ENCODE measurements at regions not wholly inside any gene's neighbourhood (a gene's known extent, or its start where the extent isn't known, plus 50 kb on each side); places are given as distances from the start of the nearest gene placed in this dataset.
"Not testable (repeated sequence)": the region's sequence is repeated elsewhere in the genome, so short reads cannot be mapped to it uniquely, and the experiment has no call there.

- DNase-seq, result not testable (repeated sequence)
Observed at GRCh38 chr1:230475856-230476621, 49.9 kb upstream of the PGBD5 start.
